HG02678 (cell line): ENCODE measurements at regions not wholly inside any gene's neighbourhood (a gene's known extent, or its start where the extent isn't known, plus 50 kb on each side); places are given as distances from the start of the nearest gene placed in this dataset.

Source experiments
- ATAC-seq: cut with Tn5 transposase; IDR thresholded peaks from one replicate; pipeline ENCODE4 v1.9.1; 2021; ENCODE audit warnings: mild to moderate bottlenecking, moderate library complexity; ENCODE audit not compliant: unreplicated experiment

DNA sequence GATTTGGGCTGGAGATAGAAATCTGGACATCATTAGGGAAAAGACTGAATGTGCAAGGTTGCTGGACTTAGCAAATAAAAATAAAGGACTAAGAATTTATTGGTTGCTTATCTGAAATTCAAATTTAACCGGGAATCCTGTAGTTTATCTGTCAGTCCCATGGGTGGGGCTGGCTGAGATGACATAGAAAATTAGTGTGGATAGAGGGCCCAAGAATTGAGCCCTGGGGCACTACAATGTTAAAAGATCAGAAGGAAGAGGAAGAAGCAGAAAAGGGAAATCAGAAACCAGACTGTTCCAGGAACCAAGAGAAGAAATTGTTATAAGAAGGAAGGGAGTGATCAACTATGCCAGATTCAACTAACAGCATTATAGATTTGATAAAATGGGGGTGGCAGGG is 96.7 kb upstream of the CCDC196 start:
- ATAC-seq, result no peak

DNA sequence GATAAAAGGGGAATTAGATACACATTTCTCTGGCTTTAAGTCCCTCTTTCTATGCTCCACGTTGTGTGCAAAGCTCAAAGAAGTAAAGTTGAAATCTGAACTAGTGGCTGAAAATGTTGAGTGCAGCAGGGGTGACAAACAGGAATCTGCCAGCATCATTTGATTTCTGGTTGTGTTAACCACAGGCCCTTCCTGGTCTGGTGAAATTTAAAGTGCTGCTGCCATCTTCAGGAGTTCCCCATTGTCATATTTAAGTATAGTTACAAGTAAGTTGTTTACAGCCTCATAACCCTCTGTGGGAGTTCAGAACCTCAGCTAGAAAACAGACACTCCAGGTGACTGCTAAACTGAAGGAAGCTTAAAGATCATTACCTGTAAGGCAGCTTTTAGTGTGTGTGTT is 90.9 kb upstream of the CCDC196 start:
- ATAC-seq, result no peak

DNA sequence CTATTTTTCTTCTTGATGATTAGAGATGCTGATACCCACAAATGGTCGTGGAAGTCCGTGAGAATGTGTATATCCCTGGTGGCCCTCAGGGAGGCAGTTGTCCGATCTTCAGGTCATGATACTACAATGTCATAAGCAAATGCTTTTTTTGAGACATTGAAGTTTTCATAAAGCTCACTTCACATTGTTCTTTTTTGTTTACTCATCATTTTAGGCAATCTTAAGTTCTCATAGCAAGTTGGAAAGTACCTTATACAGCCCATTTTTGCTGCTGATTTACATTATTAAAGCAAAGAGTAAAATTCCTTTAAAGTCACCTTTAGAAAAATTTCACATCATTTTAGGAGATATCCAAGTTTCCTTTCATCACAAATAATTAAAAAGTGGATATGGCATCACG is 90.0 kb upstream of the CCDC196 start:
- ATAC-seq, result no peak

DNA sequence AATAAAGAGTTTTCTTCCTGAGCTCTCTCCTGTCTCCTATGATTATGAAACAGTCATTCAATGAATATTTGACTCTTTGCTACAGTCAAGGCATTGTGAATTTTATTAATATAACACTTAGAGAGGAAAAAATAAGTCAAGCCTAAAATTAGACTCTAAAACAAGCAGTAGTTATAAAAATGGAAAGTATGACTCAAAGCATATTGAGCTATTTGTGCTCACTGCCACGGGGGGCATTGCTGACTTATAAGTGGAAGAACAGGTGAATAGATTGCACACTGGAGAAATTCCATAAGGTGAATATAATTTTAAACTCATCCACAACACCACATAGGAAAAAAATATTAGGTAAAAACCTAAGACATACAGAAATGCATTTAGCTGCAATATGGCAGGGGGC is 87.7 kb upstream of the CCDC196 start:
- no peak for ATAC-seq

DNA sequence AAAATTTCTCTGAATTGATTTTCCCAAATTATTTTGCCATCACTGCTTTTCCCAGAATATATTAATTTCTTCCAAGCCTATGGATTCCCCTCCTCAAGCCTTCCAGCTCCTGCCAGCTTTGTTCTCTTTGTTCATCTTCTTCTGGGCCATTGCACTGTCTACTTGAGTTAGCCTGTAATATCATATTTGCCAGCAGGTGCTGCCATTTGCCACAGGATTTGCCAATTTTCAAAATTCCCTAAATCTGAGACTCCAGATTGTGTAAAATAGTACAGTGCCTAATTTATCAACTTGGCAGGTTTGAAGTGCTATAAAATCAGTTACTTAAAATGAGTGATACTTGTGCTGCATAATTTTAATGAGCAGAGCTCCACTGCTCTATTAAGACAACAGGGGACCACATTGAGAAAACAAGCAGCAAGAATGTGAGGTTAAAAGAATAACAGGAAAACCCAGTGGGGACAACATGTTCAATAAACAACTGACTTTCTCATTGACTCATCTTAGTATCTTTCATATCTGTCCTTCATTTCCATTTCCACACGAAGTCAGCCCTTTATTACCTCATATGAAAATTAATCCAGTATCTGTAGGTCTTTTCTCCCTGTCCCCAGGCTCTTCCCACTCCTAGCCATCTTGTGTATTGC is 84.6 kb upstream of the CCDC196 start:
- no peak for ATAC-seq

DNA sequence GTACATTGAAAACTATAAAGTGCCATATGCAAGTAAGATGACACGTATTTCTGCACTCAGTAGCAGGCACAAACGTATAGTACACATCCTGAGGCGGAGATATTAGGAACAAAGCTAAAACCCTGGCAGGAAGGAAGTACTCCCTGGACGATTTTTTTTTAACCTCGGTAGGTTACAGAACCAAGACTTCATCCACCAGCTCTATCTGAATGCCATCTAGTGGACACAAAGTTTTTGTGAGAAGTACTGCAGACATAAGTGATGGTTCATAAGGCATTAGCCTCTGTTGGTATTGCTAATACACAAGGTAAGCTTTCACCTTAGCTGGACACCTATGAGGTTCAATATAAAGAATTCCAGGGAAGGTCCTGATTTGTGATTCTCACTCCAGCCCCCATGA is 83.0 kb upstream of the CCDC196 start:
- ATAC-seq, result no peak

DNA sequence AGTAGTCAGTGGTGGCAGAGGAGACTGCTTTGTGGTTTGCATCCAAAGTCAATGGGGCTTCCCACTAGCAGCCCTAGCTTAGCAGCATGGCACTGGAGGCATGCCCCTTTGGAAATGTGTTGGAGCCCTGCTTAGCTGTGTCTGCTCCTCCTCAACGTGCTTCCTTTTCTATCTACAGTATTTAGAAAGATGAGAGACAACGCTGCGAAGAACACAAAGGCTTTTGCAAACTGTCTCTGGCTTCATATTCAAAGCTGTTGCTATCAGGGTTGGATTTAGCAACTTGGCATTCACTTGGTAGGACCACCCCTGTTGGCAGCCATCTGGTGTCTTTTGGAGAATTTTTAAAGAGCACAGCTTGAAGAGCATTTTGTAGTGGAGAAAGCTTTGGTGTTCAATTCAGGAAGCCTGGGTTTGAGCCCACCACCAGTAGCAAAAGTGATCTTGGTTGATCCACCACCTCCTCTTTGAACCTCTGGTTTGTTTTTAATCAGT is 82.1 kb upstream of the CCDC196 start:
- ATAC-seq, result no peak

DNA sequence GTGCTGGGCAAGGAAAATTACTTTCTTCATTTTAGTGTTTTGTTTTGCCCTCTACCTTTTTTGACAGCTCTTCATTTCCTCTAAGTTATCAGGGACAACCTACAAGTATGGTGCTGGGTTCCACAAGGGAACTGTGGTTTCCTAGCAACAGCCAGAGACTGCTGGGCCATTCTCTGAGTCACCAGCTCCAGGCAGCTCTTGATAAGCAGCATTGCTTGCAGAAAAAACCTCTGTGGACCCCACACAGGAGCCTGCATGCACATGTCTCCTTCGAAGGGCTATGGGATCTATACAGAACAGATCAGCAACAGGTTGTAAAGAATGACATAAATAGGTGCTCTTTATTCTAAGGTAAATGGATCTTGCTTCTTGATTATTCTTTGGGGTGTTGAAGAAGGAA is 81.0 kb upstream of the CCDC196 start:
- no peak for ATAC-seq

DNA sequence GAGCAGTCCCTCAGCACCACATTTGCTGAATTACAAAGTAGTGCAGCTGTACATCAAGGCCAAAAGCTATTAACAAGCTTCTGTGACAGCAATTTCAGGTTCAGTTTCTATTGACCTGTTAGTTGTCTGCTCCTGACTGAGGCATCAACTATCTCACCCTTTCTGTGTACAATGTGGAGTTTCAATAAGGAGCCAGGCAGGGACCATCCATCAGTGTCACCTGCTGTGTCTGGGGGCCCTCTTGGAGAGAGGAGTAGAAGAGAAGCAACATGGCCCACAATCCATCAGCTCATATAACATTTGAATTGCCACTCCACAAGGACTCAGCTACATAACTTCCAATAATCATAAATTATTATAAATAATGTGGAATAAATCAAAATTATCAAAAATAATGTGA is 72.3 kb upstream of the CCDC196 start:
- ATAC-seq, result no peak

DNA sequence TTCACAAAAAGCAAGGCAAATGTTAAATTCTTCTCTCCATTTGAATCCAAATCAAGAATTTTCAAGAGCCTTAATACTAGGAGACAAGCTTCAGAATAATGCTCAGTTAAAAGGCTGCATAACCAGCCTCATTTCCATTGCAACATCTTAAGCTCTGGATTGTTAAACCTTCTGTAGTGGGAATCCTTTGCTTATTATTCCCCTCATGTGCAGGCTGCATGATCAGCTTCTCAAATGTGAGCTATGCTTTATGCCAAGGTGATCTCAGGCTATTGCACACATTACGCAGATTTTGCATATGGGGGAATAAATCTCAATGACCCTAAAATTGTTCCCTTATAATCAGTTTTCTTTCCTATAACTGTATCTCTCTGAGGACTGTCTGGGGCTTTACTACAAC is 71.7 kb upstream of the CCDC196 start:
- no peak for ATAC-seq

DNA sequence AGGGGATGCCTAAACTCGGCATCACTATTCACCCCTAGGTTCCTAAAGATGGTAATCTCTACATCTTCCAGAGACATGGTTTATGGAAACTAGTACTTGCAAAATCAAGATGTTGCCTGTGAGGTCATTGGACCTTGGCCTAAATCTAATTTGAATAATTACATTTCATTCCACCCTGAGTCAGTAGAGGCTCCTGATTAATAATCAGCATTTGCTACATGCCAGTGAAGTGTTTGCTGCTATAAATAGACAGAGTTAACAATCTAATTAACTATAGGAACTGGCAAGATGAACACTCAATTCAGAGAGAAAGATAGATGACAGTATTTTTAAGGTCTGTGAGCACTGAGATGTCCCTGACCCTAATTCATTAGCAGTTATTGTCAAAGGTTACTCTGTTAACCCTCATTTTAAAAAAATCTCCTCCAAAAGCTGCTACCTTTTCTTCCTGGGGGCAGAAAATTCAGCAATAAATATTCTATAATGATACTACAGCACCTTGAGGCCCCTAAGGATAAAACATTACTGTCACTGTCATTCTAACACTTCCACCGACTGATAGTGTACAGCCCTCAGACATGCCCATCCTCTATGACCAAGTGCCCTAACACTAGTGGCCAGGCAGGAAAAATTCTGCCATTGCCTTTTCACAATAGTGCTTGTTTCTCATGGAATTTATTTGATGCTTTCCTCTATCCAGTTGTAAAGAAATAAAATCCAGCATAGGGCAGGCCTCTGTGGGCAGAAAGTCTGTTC is 65.7 kb upstream of the CCDC196 start:
- ATAC-seq, result no peak

DNA sequence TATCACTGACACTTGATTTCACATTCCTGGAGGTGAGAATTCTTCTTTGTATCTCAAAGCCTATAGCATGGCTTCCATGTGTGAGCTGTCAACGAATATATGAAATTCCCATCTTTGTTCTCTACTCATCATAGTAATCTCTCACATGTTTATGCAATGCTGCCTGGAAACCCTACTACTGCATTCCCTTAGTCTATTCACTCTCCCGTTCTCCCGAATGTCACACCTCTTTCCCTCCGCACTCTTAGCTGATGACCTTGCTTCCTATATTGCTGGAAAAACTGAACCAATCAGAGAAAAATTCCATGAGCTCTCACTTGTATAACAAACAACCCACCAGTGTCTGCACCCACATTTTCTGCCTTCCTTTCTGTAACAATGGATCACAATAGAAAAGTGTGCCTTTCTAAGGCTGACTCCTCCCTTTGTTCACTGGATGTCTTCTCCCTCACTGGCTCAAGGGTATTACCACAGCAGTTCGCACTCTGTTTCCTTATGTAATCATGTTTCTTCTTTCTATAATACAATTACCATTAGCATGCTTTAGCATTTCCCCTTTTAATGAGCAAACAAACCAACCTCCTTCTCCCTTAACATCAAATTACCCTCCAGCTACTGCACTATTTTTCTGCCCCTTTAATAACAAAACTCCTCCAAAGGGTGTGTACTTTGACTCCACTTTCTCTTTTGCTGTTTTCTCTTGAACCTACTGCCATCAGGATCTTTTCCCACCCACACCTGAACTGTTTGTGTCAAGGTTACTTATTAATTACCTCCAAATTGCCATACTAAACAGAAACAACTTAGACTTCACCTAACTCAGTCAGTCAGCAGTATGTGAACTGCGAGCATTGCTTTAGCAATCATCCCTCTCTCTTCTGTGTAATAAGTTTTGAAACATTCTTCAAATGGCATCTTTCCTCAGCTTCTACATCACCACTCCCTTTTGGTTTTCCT is 63.9 kb upstream of the CCDC196 start:
- no peak for ATAC-seq

DNA sequence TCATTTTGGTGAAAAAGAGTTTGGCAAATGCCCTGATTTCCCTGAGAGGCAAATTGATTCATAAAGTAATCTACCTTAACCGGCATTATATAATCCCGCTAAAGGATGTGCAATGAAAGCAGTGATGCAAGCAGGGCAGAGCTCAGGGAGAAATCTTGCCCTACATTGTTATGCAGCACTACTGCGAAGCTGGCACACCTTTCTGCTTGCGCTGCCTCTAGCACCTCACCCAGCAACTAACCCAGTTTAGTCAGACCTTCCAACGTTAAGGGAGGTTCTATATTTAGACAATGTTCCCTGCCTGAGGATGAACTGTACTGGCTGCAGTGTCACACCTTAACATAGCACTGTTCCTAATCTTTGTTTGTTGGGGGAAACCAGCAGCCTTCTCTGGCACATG is 60.8 kb upstream of the CCDC196 start:
- ATAC-seq, result no peak

DNA sequence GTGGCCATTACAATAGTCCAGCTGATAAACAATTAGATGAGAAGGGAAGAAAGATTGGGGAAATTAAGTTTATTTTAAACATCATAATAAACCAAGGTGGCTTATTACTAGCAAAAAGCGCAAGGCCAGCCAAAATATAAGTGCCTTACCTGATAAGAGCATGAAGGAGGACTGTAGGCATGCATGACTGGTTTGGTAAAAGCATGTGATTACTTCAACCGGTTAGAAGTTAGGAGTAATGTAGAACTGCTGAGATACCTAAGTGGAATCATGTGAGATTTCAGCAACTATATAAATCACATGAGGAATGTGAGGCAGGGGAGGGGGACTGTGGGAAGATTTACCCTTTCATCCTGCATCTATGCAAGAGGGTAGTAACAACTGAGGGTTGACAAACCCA is 59.7 kb upstream of the CCDC196 start:
- no peak for ATAC-seq

DNA sequence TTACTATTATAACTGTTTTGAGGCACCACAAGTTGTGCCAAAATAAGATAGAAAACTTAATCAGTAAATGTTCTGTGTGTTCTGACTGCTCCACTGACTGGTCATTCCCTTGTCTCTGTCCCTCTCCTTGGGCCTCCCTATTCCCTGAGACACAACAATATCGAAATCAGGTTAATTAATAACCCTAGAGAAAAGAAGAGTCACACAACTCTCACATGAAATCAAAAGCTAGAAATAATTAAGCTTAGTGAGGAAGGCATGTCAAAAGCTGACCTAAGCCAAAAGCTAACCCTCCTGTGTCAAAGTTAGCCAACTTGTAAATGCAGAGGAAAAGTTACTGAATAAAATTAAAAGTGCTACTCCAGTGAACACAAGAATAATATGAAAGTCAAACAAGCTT is 53.8 kb upstream of the CCDC196 start:
- ATAC-seq, result no peak

DNA sequence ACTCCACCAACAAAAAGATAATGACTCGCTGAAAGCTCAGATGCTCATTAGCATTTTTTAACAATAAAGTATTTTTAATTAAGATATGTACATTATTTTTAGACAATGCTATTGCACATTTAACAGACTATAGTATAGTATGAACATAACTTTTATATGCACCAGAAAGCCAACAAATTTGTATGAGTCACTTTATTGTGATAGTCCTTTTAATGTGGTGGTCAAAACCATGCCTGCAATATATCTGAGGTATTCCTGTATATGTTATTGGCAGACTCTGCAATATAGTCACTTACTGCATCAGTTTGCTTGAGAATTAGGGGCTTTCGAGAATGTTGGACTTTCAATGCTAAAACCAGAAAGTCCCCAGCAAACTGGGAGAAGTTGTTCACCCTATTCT is 51.7 kb upstream of the CCDC196 start:
- ATAC-seq, result no peak

DNA sequence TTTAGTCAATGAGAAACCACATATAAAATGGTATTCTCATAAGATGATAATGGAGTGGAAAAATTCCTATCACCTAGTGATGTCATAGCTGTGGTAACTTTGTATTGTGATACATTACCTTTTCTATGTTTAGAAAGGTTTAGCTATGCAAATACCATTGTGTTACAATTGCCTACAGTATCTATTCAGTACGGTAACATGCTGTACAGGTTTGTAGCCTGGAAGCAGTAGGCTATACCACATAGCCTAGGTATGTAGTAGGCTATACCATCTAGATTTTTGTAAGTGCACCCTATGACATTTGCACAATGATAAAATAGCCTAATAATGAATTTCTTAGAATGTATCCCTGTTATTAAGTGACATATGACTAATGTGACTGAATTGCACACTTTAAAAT is 50.5 kb upstream of the CCDC196 start:
- no peak for ATAC-seq
